HepG2 (cell line): ENCODE measurements at regions not wholly inside any gene's neighbourhood (a gene's known extent, or its start where the extent isn't known, plus 50 kb on each side); places are given as distances from the start of the nearest gene placed in this dataset.

Source experiments
- BORCS8-MEF2B ChIP-seq: sonication (generic); formaldehyde crosslinking; IDR thresholded peaks from 2 replicates; pipeline ENCODE4 v1.8.0; 2022; ENCODE audit warnings: mild to moderate bottlenecking, missing genetic modification reagents
- CENPX ChIP-seq: sonication (generic); formaldehyde crosslinking; IDR thresholded peaks from 2 replicates; pipeline ENCODE4 v1.9.0; 2021; ENCODE audit warnings: mild to moderate bottlenecking, missing genetic modification reagents, moderate library complexity
- CHD4 ChIP-seq: fragments of 200-600 bp; sonication (generic); IDR thresholded peaks from 2 replicates; pipeline ENCODE4 v1.7.0; 2017; ENCODE audit warnings: mild to moderate bottlenecking, low read length, borderline replicate concordance
- FOXP1 ChIP-seq, 2 experiments: fragments of 450-650 bp in 1 of 2; IDR thresholded peaks; 2 replicates each; pipeline ENCODE4 v1.6.1; 2017 to 2018; ENCODE audit warnings: antibody characterized with exemption in 1 of 2
- KDM4B ChIP-seq: sonication (generic); formaldehyde crosslinking; IDR thresholded peaks from 2 replicates; pipeline ENCODE4 v1.4.0; 2020; ENCODE audit warnings: missing genetic modification reagents
- NKX3-1 ChIP-seq: sonication (generic); formaldehyde crosslinking; IDR thresholded peaks from 2 replicates; pipeline ENCODE4 v1.5.0; 2020; ENCODE audit warnings: missing genetic modification reagents
- NPAS2 ChIP-seq: sonication (generic); formaldehyde crosslinking; IDR thresholded peaks from 2 replicates; pipeline ENCODE4 v1.8.0; 2022; ENCODE audit warnings: mild to moderate bottlenecking, missing genetic modification reagents, borderline replicate concordance
- NR2F2 ChIP-seq: IDR thresholded peaks from 2 replicates; pipeline ENCODE4 v1.6.1; 2012; ENCODE audit warnings: low read depth, inconsistent platforms, borderline replicate concordance
- PAF1 ChIP-seq: IDR thresholded peaks from 2 replicates; pipeline ENCODE4 v1.6.1; 2016; ENCODE audit warnings: missing genetic modification reagents, missing compliant biosample characterization
- RAD51 ChIP-seq: fragments of 450-650 bp; IDR thresholded peaks from 2 replicates; pipeline ENCODE4 v1.6.1; 2016; ENCODE audit warnings: borderline replicate concordance
- RBM22 ChIP-seq: fragments of 200-400 bp; formaldehyde crosslinking; optimal IDR thresholded peaks from 2 replicates; pipeline ENCODE3; 2017; ENCODE audit warnings: mild to moderate bottlenecking, low read length, moderate library complexity
- RNF2 ChIP-seq: fragments of 450-650 bp; conservative IDR thresholded peaks from 2 replicates; pipeline ENCODE4 v1.6.1; 2016; ENCODE audit warnings: low read depth
- SAFB2 ChIP-seq: sonication (generic); formaldehyde crosslinking; IDR thresholded peaks from 2 replicates; pipeline ENCODE4 v1.5.1; 2020; ENCODE audit warnings: missing genetic modification reagents, low read depth, mild to moderate bottlenecking, borderline replicate concordance
- SIN3B ChIP-seq: fragments of 150-350 bp; IDR thresholded peaks from 2 replicates; pipeline ENCODE4 v1.6.1; 2014; ENCODE audit warnings: low read length
- SMAD1 ChIP-seq: sonication (generic); formaldehyde crosslinking; IDR thresholded peaks from 2 replicates; pipeline ENCODE4 v1.4.0; 2020; ENCODE audit warnings: missing genetic modification reagents, low read depth, mild to moderate bottlenecking, borderline replicate concordance
- SP2 ChIP-seq: sonication (generic); formaldehyde crosslinking; IDR thresholded peaks from 2 replicates; pipeline ENCODE4 v1.5.1; 2020; ENCODE audit warnings: mild to moderate bottlenecking, missing genetic modification reagents
- ZBTB37 ChIP-seq: sonication (generic); formaldehyde crosslinking; IDR thresholded peaks from 2 replicates; pipeline ENCODE4 v1.4.0; 2020; ENCODE audit warnings: mild to moderate bottlenecking, missing genetic modification reagents
- ZBTB38 ChIP-seq: sonication (generic); formaldehyde crosslinking; IDR thresholded peaks from 2 replicates; pipeline ENCODE4 v1.5.1; 2020; ENCODE audit warnings: mild to moderate bottlenecking, missing genetic modification reagents
- ZNF20 ChIP-seq: sonication (generic); formaldehyde crosslinking; IDR thresholded peaks from 2 replicates; pipeline ENCODE4 v1.4.0; 2020; ENCODE audit warnings: mild to moderate bottlenecking, moderate library complexity, missing genetic modification reagents
- ZNF343 ChIP-seq: sonication (generic); formaldehyde crosslinking; IDR thresholded peaks from 2 replicates; pipeline ENCODE4 v1.4.0; 2020; ENCODE audit warnings: mild to moderate bottlenecking, missing genetic modification reagents
- ZNF607 ChIP-seq: sonication (generic); formaldehyde crosslinking; IDR thresholded peaks from 2 replicates; pipeline ENCODE4 v1.5.1; 2020; ENCODE audit warnings: missing genetic modification reagents, mild to moderate bottlenecking, borderline replicate concordance
- ZNF703 ChIP-seq: sonication (generic); formaldehyde crosslinking; IDR thresholded peaks from 2 replicates; pipeline ENCODE4 v1.5.1; 2020; ENCODE audit warnings: missing genetic modification reagents, mild to moderate bottlenecking, moderate library complexity, borderline replicate concordance
- ZNF747 ChIP-seq: sonication (generic); formaldehyde crosslinking; IDR thresholded peaks from 2 replicates; pipeline ENCODE4 v1.8.1; 2023; ENCODE audit warnings: missing genetic modification reagents, mild to moderate bottlenecking, borderline replicate concordance
- ZNF75D ChIP-seq: sonication (generic); formaldehyde crosslinking; IDR thresholded peaks from 2 replicates; pipeline ENCODE4 v1.8.1; 2023; ENCODE audit warnings: missing genetic modification reagents, mild to moderate bottlenecking, borderline replicate concordance
- ZSCAN22 ChIP-seq: sonication (generic); formaldehyde crosslinking; IDR thresholded peaks from 2 replicates; pipeline ENCODE4 v1.4.0; 2020; ENCODE audit warnings: mild to moderate bottlenecking, missing genetic modification reagents
- ZSCAN30 ChIP-seq: sonication (generic); formaldehyde crosslinking; IDR thresholded peaks from 2 replicates; pipeline ENCODE4 v1.5.0; 2020; ENCODE audit warnings: mild to moderate bottlenecking, missing genetic modification reagents
- TF ChIP-seq, protein P1 (sequence below): sonication (generic); formaldehyde crosslinking; IDR thresholded peaks from 2 replicates; pipeline ENCODE4 v1.4.0; 2020; ENCODE audit warnings: mild to moderate bottlenecking, missing genetic modification reagents, borderline replicate concordance

DNA sequence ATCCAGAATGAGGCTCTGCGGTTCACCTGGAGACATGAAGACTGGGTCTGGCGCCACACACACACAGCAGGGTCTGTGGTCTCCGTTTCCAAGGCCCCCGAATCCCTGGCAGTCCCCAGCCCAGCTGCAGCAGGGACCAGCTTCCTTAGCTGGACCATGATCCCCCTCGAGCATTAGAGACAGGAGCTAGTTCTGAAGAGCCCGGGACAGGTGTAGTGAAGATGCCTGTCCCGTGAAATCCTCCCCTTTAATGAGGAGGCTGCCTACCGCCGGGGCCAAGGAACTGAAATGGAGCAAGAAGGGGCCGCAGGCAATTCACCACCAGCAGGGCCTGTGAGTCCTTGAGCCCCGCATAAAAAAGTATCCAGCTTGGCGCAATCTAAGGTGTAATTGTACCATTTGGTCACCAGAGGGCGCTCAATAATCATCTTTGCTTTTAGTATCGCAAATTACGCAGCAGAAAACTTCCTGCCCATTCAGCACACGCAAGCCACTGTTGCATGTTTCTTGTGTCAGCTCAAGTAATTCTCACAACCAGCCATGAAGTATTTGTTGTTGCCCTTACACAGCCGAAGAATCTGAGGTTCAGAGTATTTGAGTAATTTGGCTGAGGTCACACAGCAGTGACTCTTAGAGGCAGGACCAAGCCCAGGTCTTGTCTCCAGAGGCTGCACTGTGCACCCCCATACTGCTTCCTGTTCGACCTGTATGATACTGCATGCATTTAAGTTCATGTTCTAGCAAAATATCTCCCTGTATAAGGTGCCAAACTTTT is 54.3 kb upstream of the PPP2R5C start (continued):
- no peak for TF ChIP-seq ZNF703
- no peak for TF ChIP-seq KDM4B (CRISPR knock-in tag)
- TF ChIP-seq ZNF20 (CRISPR knock-in tag): no peak
- TF ChIP-seq PAF1: no peak
- TF ChIP-seq NKX3-1 (CRISPR knock-in tag): no peak
- TF ChIP-seq ZNF607 (CRISPR knock-in tag): no peak
- no peak for TF ChIP-seq FOXP1 (IDR thresholded peaks at IDR 0.05)
- TF ChIP-seq FOXP1 (CRISPR knock-in tag; IDR thresholded peaks at IDR 0.05): no peak
- TF ChIP-seq NPAS2 (CRISPR knock-in tag): no peak
- no peak for TF ChIP-seq RAD51
- TF ChIP-seq, protein P1, sequence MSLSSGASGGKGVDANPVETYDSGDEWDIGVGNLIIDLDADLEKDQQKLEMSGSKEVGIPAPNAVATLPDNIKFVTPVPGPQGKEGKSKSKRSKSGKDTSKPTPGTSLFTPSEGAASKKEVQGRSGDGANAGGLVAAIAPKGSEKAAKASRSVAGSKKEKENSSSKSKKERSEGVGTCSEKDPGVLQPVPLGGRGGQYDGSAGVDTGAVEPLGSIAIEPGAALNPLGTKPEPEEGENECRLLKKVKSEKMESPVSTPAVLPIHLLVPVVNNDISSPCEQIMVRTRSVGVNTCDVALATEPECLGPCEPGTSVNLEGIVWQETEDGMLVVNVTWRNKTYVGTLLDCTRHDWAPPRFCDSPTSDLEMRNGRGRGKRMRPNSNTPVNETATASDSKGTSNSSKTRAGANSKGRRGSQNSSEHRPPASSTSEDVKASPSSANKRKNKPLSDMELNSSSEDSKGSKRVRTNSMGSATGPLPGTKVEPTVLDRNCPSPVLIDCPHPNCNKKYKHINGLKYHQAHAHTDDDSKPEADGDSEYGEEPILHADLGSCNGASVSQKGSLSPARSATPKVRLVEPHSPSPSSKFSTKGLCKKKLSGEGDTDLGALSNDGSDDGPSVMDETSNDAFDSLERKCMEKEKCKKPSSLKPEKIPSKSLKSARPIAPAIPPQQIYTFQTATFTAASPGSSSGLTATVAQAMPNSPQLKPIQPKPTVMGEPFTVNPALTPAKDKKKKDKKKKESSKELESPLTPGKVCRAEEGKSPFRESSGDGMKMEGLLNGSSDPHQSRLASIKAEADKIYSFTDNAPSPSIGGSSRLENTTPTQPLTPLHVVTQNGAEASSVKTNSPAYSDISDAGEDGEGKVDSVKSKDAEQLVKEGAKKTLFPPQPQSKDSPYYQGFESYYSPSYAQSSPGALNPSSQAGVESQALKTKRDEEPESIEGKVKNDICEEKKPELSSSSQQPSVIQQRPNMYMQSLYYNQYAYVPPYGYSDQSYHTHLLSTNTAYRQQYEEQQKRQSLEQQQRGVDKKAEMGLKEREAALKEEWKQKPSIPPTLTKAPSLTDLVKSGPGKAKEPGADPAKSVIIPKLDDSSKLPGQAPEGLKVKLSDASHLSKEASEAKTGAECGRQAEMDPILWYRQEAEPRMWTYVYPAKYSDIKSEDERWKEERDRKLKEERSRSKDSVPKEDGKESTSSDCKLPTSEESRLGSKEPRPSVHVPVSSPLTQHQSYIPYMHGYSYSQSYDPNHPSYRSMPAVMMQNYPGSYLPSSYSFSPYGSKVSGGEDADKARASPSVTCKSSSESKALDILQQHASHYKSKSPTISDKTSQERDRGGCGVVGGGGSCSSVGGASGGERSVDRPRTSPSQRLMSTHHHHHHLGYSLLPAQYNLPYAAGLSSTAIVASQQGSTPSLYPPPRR (CRISPR knock-in tag): peak; percentile 17; the same call in 1 of the 2 replicates
- no peak for TF ChIP-seq RBM22
- TF ChIP-seq SP2 (CRISPR knock-in tag): no peak
- TF ChIP-seq ZSCAN22 (CRISPR knock-in tag): no peak
- TF ChIP-seq ZBTB37: no peak
- TF ChIP-seq ZNF747: no peak
- no peak for TF ChIP-seq ZNF75D (CRISPR knock-in tag)
- no peak for TF ChIP-seq ZBTB38
- TF ChIP-seq CHD4: no peak
- TF ChIP-seq NR2F2: no peak
- TF ChIP-seq CENPX (CRISPR knock-in tag): no peak
- no peak for TF ChIP-seq ZSCAN30 (CRISPR knock-in tag)
- TF ChIP-seq SMAD1 (CRISPR knock-in tag): no peak
- TF ChIP-seq SAFB2 (CRISPR knock-in tag): no peak
- no peak for TF ChIP-seq ZNF343 (CRISPR knock-in tag)
- no peak for TF ChIP-seq SIN3B
- TF ChIP-seq RNF2: no peak
- TF ChIP-seq BORCS8-MEF2B (CRISPR knock-in tag): no peak
